ENCODE measurements at regions not wholly inside any gene's neighbourhood (a gene's known extent, or its start where the extent isn't known, plus 50 kb on each side); places are given as distances from the start of the nearest gene placed in this dataset.

DNA sequence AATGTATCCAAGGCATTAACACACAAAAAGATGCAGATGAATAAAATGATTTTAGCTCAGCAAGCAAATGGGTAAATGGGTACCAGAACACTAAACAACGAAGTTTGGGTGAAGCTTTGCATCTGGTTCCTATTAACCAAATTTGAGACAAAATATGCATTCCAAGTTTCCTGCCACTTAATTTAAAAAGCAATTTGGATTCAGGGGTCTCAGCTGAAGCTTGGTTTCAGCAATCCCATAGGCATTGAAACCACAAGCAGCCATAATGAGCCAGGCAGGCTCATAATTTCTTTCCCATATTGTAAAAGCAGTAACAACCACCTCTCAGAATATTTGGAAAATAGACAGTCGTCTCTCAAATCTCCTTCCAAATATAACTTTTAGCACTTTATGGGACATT lies 138.9 kb downstream of the NXNL2 start:
- TF ChIP-seq POLR2AphosphoS5 (IDR thresholded peaks at IDR 0.05; ENCODE audit: low read depth, low read length) (no peak), TAF1 (IDR thresholded peaks at IDR 0.05; ENCODE audit: borderline replicate concordance, insufficient read depth, low read length) (no peak), SIN3A (IDR thresholded peaks at IDR 0.05; ENCODE audit: borderline replicate concordance, insufficient read depth, low read length) (no peak)
- TF ChIP-seq, protein P1, sequence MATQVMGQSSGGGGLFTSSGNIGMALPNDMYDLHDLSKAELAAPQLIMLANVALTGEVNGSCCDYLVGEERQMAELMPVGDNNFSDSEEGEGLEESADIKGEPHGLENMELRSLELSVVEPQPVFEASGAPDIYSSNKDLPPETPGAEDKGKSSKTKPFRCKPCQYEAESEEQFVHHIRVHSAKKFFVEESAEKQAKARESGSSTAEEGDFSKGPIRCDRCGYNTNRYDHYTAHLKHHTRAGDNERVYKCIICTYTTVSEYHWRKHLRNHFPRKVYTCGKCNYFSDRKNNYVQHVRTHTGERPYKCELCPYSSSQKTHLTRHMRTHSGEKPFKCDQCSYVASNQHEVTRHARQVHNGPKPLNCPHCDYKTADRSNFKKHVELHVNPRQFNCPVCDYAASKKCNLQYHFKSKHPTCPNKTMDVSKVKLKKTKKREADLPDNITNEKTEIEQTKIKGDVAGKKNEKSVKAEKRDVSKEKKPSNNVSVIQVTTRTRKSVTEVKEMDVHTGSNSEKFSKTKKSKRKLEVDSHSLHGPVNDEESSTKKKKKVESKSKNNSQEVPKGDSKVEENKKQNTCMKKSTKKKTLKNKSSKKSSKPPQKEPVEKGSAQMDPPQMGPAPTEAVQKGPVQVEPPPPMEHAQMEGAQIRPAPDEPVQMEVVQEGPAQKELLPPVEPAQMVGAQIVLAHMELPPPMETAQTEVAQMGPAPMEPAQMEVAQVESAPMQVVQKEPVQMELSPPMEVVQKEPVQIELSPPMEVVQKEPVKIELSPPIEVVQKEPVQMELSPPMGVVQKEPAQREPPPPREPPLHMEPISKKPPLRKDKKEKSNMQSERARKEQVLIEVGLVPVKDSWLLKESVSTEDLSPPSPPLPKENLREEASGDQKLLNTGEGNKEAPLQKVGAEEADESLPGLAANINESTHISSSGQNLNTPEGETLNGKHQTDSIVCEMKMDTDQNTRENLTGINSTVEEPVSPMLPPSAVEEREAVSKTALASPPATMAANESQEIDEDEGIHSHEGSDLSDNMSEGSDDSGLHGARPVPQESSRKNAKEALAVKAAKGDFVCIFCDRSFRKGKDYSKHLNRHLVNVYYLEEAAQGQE (IDR thresholded peaks at IDR 0.05; ENCODE audit: insufficient read depth in 1 of 2, low read depth in 2 of 2, low read length in 2 of 2), result no peak

DNA sequence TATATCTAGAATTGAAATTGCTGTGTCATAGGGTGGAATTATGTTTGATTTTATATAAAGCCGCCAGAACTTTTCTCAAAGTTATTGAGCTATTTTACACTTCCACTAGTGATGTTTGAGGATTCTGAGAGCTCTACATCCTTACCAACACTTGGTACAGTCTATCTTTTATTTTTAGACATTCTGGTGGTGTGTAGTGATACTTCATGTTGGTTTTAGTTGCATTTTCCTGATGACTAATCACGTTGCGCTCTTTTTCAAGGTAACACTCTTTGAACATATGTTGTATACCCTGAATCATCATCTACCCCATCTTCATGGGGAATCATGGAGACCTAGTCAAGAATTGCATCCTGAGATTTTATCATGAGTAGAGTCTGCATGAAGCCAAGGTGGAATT lies 141.7 kb downstream of the NXNL2 start:
- TF ChIP-seq TAF1 (IDR thresholded peaks at IDR 0.05; ENCODE audit: borderline replicate concordance, insufficient read depth, low read length) (no peak), FOXP2 (optimal IDR thresholded peaks at IDR 0.05; ENCODE audit: borderline replicate concordance, extremely low read depth, extremely low read length, insufficient read depth) (no peak), POLR2AphosphoS5 (IDR thresholded peaks at IDR 0.05; ENCODE audit: low read depth, low read length) (no peak), SIN3A (IDR thresholded peaks at IDR 0.05; ENCODE audit: borderline replicate concordance, insufficient read depth, low read length) (no peak)
- TF ChIP-seq, protein P1 (IDR thresholded peaks at IDR 0.05; ENCODE audit: insufficient read depth in 1 of 2, low read depth in 2 of 2, low read length in 2 of 2), result no peak

DNA sequence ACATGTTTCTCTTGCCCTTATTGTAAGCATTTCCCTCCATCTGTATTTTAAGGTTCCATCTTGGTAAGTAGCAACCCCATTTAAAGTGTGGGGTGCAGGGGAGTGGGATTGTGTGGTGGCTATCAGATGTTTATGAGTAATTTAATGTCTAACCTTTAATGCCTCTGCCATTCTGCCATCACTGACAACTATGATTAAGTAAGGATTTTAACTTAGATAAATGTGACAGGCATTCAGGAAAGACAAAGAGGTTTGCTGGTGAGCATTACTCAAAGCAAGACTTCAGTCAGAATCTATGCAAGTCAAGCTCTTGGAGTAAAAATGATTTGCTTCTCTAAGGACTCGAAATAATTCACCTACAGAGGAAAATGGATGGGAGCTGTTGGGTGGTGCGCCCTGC lies 143.0 kb downstream of the NXNL2 start:
- TF ChIP-seq TAF1 (IDR thresholded peaks at IDR 0.05; ENCODE audit: borderline replicate concordance, insufficient read depth, low read length), result no peak
- no peak for TF ChIP-seq FOXP2 (optimal IDR thresholded peaks at IDR 0.05; ENCODE audit: borderline replicate concordance, extremely low read depth, extremely low read length, insufficient read depth)
- no peak for TF ChIP-seq SIN3A (IDR thresholded peaks at IDR 0.05; ENCODE audit: borderline replicate concordance, insufficient read depth, low read length)
- no peak for TF ChIP-seq POLR2AphosphoS5 (IDR thresholded peaks at IDR 0.05; ENCODE audit: low read depth, low read length)
- TF ChIP-seq, protein P1 (IDR thresholded peaks at IDR 0.05; ENCODE audit: insufficient read depth in 1 of 2, low read depth in 2 of 2, low read length in 2 of 2), result no peak

DNA sequence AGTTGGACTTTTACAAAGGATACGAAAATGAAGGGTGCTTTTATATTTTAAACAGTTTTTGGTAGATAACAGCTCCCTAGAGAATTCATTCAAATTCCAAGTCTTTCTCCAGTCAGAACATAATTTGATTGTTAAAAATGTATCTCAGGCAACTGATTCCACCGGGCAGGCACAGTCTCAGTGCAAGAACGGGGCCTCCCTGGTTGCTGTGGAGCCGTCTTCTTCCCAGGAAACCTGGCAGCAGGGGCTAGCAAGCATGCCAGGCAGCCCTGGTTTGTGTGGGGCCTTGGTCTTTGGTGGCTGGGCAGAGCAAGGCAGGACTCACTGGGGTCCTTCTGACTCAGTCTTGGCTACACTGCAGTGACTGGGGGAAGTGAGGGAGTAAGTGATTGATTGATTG lies 143.5 kb downstream of the NXNL2 start:
- TF ChIP-seq POLR2AphosphoS5 (IDR thresholded peaks at IDR 0.05; ENCODE audit: low read depth, low read length), result no peak
- TF ChIP-seq SIN3A (IDR thresholded peaks at IDR 0.05; ENCODE audit: borderline replicate concordance, insufficient read depth, low read length), result no peak
- no peak for TF ChIP-seq TAF1 (IDR thresholded peaks at IDR 0.05; ENCODE audit: borderline replicate concordance, insufficient read depth, low read length)
- TF ChIP-seq, protein P1 (IDR thresholded peaks at IDR 0.05; ENCODE audit: insufficient read depth in 1 of 2, low read depth in 2 of 2, low read length in 2 of 2), result no peak

DNA sequence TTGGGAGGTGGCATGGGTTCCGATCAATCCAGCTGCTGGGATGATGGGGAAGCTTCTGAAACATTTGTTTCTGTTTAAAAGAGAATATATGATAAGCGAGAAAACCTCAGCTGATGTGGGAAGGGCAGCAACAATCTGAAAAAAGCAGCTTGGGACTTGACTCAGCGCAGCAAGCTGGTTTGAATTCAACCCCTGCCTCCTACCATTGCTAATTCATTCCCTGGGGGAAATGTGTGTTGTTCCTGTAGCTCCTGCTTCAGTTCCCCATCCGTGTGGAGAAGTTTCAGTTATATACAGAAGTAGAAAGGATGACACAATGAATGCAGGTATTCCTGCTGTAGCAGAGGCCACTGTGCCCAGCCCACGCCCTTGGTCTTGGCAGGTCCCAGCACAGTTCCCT lies 145.1 kb downstream of the NXNL2 start:
- TF ChIP-seq SIN3A (IDR thresholded peaks at IDR 0.05; ENCODE audit: borderline replicate concordance, insufficient read depth, low read length), result no peak
- TF ChIP-seq POLR2AphosphoS5 (IDR thresholded peaks at IDR 0.05; ENCODE audit: low read depth, low read length), result no peak
- TF ChIP-seq, protein P1 (IDR thresholded peaks at IDR 0.05; ENCODE audit: insufficient read depth in 1 of 2, low read depth in 2 of 2, low read length in 2 of 2), result no peak
- TF ChIP-seq FOXP2 (optimal IDR thresholded peaks at IDR 0.05; ENCODE audit: borderline replicate concordance, extremely low read depth, extremely low read length, insufficient read depth), result no peak

All from PFSK-1 (cell line).